Ascending aorta (tissue), 2 donors: ENCODE measurements at regions not wholly inside any gene's neighbourhood (a gene's known extent, or its start where the extent isn't known, plus 50 kb on each side); places are given as distances from the start of the nearest gene placed in this dataset.

Experiments used
- DNase-seq, 2 donors: peaks; one replicate each; pipeline ENCODE4 v3.0.0-alpha.2; 2019; ENCODE audit warnings: low spot score in 2 of 2
- H3K27ac ChIP-seq, 2 donors: fragments of 200-600 bp; sonication (generic); one replicate each; pipeline ENCODE4 v1.5.1; 2016 to 2017; ENCODE audit warnings: mild to moderate bottlenecking in 1 of 2
- H3K27me3 ChIP-seq: fragments of 200-600 bp; sonication (generic); one replicate; pipeline ENCODE4 v1.5.1; 2017
- H3K36me3 ChIP-seq, 2 donors: fragments of 200-600 bp; sonication (generic); one replicate each; pipeline ENCODE4 v1.5.1; 2016
- H3K4me1 ChIP-seq, 2 donors: fragments of 200-600 bp; sonication (generic); one replicate each; pipeline ENCODE4 v1.5.1; 2016 to 2017; ENCODE audit warnings: mild to moderate bottlenecking in 1 of 2
- H3K4me3 ChIP-seq, 2 donors: fragments of 200-600 bp; sonication (generic); one replicate each; pipeline ENCODE4 v1.5.1; 2016 to 2017; ENCODE audit warnings: mild to moderate bottlenecking in 1 of 2
- H3K9me3 ChIP-seq, 2 donors: fragments of 200-600 bp; sonication (generic); one replicate each; pipeline ENCODE4 v1.5.1; 2016
- intact Hi-C: fragments of 100-400 bp; cut with DNase I; formaldehyde crosslinking; loops from one replicate; pipeline ENCODE4 v1.15.1; 2023
- TF ChIP-seq, protein P1 (sequence below), 3 experiments: fragments of 200-600 bp in 2 of 3; fragments of 450-650 bp in 1 of 3; sonication (generic) in 2 of 3; IDR thresholded peaks; one replicate each; pipeline ENCODE4 v1.5.1; 2016 to 2019; ENCODE audit warnings: antibody characterized with exemption in 3 of 3, mild to moderate bottlenecking in 1 of 3, moderate library complexity in 1 of 3

DNA sequence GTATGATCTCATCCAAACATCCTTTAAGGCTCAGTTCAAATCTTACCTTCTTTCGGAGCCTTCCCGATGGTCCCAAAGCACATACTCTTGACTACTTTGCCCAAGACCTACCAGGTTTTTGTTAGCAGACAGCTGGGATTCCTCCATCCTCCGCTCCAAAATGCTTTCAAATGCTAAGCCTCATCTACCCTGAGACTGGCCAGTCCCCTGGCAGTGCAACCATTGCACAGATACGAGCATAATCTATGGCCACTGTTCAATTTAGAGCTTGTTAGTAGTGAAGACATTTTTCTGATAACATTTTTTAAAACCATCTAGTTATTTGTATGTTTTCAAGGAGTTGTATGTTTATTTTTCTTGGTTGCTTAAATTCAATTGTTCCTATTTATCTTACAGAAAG, 264.4 kb upstream of the NR2F2 start:
- no peaks in the 10 kb centered on the region for H3K36me3 ChIP-seq
- DNase-seq: no peak
- intact Hi-C loops: no loop called here
- no peaks in the 10 kb centered on the region for H3K9me3 ChIP-seq
- TF ChIP-seq, protein P1, sequence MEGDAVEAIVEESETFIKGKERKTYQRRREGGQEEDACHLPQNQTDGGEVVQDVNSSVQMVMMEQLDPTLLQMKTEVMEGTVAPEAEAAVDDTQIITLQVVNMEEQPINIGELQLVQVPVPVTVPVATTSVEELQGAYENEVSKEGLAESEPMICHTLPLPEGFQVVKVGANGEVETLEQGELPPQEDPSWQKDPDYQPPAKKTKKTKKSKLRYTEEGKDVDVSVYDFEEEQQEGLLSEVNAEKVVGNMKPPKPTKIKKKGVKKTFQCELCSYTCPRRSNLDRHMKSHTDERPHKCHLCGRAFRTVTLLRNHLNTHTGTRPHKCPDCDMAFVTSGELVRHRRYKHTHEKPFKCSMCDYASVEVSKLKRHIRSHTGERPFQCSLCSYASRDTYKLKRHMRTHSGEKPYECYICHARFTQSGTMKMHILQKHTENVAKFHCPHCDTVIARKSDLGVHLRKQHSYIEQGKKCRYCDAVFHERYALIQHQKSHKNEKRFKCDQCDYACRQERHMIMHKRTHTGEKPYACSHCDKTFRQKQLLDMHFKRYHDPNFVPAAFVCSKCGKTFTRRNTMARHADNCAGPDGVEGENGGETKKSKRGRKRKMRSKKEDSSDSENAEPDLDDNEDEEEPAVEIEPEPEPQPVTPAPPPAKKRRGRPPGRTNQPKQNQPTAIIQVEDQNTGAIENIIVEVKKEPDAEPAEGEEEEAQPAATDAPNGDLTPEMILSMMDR (IDR thresholded peaks at IDR 0.05): no peak
- H3K4me3 ChIP-seq: no peak overlapping the region
- no peaks in the 10 kb centered on the region for H3K4me1 ChIP-seq
- H3K27me3 ChIP-seq: no peaks in the 10 kb centered on the region
- no peak overlapping the region for H3K27ac ChIP-seq

DNA sequence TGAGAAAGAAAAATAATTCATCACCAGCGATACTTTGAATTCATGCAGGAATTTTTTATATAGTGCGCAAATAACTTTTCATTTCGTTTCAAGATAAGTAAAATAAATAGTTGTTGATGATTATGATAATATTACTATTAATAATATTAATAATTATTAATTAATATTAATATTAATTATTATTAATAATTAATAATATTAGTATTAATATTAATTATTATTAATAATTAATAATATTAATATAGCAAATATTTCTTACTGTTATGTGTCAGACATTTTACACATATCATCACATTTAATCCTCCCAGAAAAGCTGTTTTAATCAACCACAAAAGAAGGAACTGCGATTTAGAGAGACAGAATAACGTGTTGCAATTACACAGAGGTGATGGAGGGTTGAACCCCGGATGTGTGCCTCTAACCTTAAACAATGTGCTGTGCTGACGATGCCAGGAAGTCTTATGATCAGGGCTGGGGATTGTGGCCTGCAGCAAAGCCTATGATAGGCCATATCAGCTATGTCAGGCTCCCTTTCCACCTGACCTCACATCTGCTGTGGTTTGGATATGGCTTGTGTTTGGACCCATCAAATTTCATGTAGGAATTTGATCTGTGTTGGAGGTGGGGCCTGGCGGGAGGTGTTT, 263.5 kb upstream of the NR2F2 start:
- H3K27ac ChIP-seq: no peak overlapping the region
- TF ChIP-seq, protein P1 (IDR thresholded peaks at IDR 0.05): no peak
- no peak overlapping the region for H3K4me3 ChIP-seq
- H3K9me3 ChIP-seq: no peaks in the 10 kb centered on the region
- H3K4me1 ChIP-seq: no peaks in the 10 kb centered on the region
- no peaks in the 10 kb centered on the region for H3K36me3 ChIP-seq
- H3K27me3 ChIP-seq: no peaks in the 10 kb centered on the region
- DNase-seq: no peak
- intact Hi-C loops: no loop called here

DNA sequence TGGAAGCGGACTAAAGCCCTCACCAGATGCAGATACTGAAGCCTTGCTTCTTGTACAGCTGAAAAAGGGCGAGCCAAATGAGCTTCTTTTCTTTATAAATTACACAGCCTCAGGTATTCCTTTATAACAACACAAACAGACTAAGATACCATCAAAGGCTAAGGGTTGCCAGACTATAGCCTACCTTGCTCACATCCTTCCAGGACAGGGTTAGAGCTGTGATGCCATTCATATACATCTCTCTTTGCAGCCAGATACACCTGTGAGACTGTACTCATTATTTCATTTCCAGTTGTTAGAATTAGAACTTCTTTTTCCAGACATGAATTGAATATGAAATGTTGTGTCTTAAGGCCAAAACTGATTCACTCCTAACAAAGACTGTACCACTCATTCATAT, 262.8 kb upstream of the NR2F2 start:
- H3K27me3 ChIP-seq: no peaks in the 10 kb centered on the region
- H3K4me3 ChIP-seq: no peak overlapping the region
- H3K36me3 ChIP-seq: no peaks in the 10 kb centered on the region
- intact Hi-C loops: no loop called here
- TF ChIP-seq, protein P1 (IDR thresholded peaks at IDR 0.05): no peak
- H3K4me1 ChIP-seq: no peaks in the 10 kb centered on the region
- H3K27ac ChIP-seq: no peak overlapping the region
- no peaks in the 10 kb centered on the region for H3K9me3 ChIP-seq
- DNase-seq: no peak

DNA sequence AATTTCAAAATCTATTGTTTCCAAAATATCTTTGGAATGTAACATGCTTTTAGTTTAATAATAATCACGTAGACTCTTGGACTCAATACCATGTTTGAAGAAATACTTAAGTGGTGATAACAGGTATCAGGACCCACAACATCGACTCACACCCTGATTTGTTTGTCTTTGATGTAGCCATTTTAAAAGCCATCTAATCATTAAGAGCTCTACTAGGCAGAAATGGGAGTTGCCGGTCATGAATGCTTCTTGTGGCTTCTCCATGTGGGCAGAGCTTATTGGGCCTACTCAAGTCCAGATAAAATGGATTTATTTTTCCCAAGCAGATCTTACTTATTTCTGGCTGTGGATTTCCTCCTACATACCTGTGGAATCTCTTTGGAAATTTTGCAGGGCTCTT, 261.6 kb upstream of the NR2F2 start:
- Histone ChIP-seq H3K27me3 (no peaks in the 10 kb centered on the region), H3K4me3 (no peak overlapping the region), H3K4me1 (no peaks in the 10 kb centered on the region), H3K27ac (no peak overlapping the region), H3K36me3 (no peaks in the 10 kb centered on the region), H3K9me3 (no peaks in the 10 kb centered on the region)
- intact Hi-C loops: no loop called here
- TF ChIP-seq, protein P1 (IDR thresholded peaks at IDR 0.05): no peak
- DNase-seq: no peak

DNA sequence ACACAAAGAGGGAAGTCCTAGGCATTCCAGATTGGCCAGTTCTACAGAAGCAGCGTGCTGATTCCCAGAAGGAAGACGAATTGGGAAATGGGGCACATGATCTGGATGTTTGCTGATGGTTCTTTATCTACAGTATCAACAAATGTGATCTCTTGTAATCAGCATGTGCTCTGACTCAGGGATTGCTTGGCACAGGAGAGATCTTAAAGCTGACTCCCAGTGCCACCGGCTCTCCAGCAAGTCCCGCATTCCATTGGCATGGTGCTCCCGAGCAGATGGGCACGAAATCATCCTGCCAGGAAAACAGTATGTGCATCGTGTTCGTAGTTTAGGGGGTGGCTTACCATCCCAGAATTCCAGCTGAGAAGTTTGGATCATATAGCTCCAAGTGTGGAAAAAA, 259.9 kb upstream of the NR2F2 start:
- H3K27me3 ChIP-seq: no peaks in the 10 kb centered on the region
- intact Hi-C loops: no loop called here
- H3K36me3 ChIP-seq: no peaks in the 10 kb centered on the region
- TF ChIP-seq, protein P1 (IDR thresholded peaks at IDR 0.05): no peak
- H3K9me3 ChIP-seq: no peaks in the 10 kb centered on the region
- no peak overlapping the region for H3K4me3 ChIP-seq
- no peaks in the 10 kb centered on the region for H3K4me1 ChIP-seq
- H3K27ac ChIP-seq: no peak overlapping the region
- DNase-seq: no peak

DNA sequence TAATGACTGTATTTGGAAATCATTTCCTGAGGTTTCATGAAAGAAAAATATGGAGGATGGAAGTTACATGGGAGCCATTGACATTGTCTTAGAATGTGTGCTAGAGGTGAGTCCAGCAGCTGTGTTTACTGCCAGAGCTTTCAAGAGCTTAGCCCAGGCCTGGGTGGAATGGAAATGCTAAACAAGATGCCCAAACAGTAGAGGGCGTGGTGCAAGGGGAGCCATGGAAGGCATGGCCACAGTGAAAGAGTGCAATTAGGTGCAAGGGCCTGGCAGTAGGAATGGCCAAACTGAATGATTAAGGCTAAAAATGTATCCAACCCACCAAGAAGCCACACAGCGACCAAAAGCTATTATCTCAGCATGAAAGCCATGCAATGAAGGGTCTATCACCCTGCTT, 257.7 kb upstream of the NR2F2 start:
- H3K9me3 ChIP-seq: no peaks in the 10 kb centered on the region
- no peak overlapping the region for H3K4me3 ChIP-seq
- DNase-seq: no peak
- H3K27me3 ChIP-seq: no peaks in the 10 kb centered on the region
- no peaks in the 10 kb centered on the region for H3K36me3 ChIP-seq
- TF ChIP-seq, protein P1 (IDR thresholded peaks at IDR 0.05): no peak
- intact Hi-C loops: no loop called here
- H3K27ac ChIP-seq: no peak overlapping the region
- no peaks in the 10 kb centered on the region for H3K4me1 ChIP-seq
